GM12872 (cell line): ENCODE measurements at regions not wholly inside any gene's neighbourhood (a gene's known extent, or its start where the extent isn't known, plus 50 kb on each side); places are given as distances from the start of the nearest gene placed in this dataset.

ENCODE experiments used
- TF ChIP-seq, protein P1 (sequence below): IDR thresholded peaks from 3 replicates; pipeline ENCODE4 v1.5.1; 2011; ENCODE audit warnings: low read depth, mild to moderate bottlenecking, low read length, moderate library complexity; ENCODE audit not compliant: insufficient read depth

DNA sequence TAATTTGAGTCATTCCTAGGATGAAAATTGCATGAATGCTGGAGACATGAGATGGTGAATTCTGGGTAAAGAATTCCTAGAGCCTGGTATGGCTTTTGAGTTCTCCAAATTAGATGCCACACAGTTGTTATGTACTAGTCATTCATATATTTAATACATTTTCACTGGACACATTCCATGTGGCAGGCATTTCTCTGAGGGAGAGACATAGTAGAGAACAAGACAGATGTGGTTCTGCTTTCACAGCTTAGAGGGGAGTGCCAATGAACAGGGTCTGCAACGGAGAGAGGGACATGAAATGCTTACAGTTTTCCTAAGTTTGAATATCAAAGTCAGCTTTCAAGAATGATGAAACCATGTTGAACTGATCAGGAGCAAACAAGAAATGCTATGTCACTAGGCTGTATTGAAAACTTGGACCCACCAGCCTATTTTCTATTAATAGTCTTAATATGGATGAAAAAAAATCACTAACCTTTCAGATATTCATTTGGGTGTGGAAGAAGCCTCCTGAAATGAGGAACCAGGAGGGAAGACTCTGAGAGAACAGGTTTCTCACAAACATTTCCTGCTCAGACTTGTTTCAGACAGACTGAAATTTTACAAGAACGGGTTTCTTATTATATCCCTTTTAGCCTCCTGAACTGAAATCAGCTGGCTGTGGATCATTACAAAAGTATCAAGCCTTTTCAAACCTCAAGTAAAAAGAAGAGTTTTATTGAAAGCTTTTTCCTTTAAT lies 276.0 kb upstream of the TET2 start:
- TF ChIP-seq, protein P1, sequence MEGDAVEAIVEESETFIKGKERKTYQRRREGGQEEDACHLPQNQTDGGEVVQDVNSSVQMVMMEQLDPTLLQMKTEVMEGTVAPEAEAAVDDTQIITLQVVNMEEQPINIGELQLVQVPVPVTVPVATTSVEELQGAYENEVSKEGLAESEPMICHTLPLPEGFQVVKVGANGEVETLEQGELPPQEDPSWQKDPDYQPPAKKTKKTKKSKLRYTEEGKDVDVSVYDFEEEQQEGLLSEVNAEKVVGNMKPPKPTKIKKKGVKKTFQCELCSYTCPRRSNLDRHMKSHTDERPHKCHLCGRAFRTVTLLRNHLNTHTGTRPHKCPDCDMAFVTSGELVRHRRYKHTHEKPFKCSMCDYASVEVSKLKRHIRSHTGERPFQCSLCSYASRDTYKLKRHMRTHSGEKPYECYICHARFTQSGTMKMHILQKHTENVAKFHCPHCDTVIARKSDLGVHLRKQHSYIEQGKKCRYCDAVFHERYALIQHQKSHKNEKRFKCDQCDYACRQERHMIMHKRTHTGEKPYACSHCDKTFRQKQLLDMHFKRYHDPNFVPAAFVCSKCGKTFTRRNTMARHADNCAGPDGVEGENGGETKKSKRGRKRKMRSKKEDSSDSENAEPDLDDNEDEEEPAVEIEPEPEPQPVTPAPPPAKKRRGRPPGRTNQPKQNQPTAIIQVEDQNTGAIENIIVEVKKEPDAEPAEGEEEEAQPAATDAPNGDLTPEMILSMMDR = no peak

- TF ChIP-seq, protein P1 = no peak
These were observed 267.7 kb upstream of the TET2 start for GRCh38 chr4:104878936-104879335.

DNA sequence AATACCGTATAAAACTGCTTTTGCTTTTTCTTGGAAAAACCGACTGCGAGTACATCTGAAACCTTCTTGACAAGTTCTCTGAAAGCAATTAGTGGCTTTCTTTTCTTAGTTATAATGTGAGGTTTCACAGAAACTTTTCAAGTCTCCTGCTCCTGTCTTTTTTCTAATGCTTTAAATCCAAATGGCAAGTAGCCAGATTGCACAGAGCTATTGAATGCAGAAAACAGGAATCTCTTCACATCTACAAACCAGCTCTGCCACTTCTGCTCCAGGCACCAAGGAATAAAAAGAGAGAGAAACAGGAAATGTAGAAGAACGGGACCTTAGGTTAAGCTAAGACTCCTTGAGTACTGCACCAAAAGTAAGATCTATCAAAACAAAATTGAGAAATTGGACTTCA lies 267.3 kb upstream of the TET2 start:
- TF ChIP-seq, protein P1 = no peak

DNA sequence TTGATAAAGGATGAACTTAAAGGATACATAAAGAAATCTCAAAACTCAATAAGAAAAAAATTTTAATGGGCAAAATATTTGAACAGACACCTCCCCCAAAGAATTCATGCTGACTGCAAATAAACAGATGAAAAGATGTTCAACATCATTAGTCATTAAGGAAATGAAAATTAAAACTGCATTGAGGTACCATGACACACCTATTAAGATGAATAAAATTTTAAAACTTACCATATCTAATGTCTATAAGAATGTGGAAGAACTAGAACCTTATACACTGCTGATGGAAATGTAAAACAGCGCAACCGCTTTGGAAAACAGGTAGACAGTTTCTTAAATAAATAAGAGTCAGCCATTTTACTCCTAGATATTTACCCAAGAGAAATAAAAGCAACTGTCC lies 266.8 kb upstream of the TET2 start:
- TF ChIP-seq, protein P1 = no peak

GRCh38 chr4:104881136-104881886 lies 265.4 kb upstream of the TET2 start:
- TF ChIP-seq, protein P1 = no peak

- TF ChIP-seq, protein P1 = no peak
These were observed 255.9 kb upstream of the TET2 start for GRCh38 chr4:104890598-104891275.
